GM13976 (cell line): ENCODE measurements at regions not wholly inside any gene's neighbourhood (a gene's known extent, or its start where the extent isn't known, plus 50 kb on each side); places are given as distances from the start of the nearest gene placed in this dataset.

Experiments used
- DNase-seq: peaks from one replicate; pipeline ENCODE4 v3.0.0; 2012; ENCODE audit warnings: low spot score
- CTCF ChIP-seq: IDR thresholded peaks from 2 replicates; pipeline ENCODE4 v1.5.1; 2012; ENCODE audit warnings: borderline replicate concordance, mild to moderate bottlenecking; ENCODE audit not compliant: insufficient read depth; ENCODE audit errors: extremely low read depth, missing control alignments, control extremely low read depth
- in situ Hi-C: fragments of 300-500 bp; cut with MboI; formaldehyde crosslinking; loops from one replicate; pipeline ENCODE4 v1.12.0; 2022; ENCODE audit warnings: low sequenced_read_pairs, mixed read lengths, inconsistent platforms; ENCODE audit not compliant: unreplicated experiment

- DNase-seq = no peak
- no peak for TF ChIP-seq CTCF
- in situ Hi-C loops = no loop called here
Measured at GRCh38 chr6:44545224-44545623, 157.7 kb downstream of the CDC5L start.

- in situ Hi-C loops = no loop called here
- no peak for DNase-seq
- TF ChIP-seq CTCF = no peak
Measured at GRCh38 chr6:44548319-44548718, 160.8 kb downstream of the CDC5L start.

- no peak for DNase-seq
- in situ Hi-C loops = no loop called here
- TF ChIP-seq CTCF = no peak
Measured at GRCh38 chr6:44549516-44549915, 162.0 kb downstream of the CDC5L start.

DNA sequence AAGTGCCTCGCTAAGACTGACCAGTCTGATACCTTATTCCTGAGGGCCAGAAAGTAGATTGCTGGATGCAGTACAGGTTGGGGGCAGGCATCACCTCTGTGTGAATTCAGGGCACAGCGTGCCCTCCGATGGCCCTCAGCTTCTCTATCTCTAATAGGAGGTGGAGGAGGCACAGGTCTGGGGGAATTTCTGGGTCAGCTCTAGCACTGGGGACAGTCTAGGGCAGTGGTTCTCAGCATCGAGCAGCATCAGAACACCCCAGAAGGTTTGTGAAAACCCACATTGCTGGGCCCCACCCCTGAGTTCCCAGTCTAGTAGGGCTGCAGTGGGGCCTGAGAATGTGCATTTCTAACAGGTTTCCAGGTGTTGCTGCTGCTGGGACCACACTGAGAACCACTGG, 166.7 kb downstream of the CDC5L start:
- in situ Hi-C loops = no loop called here
- no peak for DNase-seq
- TF ChIP-seq CTCF = no peak

GRCh38 chr6:44554861-44555260, 167.4 kb downstream of the CDC5L start:
- DNase-seq = no peak

DNA sequence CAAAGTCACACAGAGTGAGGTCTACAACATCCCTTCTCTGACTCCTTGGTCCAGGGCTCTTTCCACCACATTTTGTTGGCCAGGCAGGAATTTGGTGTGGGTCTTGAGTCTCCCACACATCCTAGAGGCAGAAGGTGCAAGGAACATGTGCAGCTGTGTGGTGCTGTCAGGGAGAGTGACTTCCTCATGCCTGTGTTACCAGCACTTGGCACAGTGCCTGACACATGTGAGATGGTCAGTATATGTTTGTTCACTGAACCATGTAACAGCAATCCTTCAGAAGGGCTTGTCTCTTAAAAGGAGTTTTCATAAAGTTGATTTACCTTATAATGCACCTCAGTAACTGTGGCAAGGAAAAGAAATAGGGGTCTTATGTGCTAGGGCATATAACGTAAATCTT, 168.5 kb downstream of the CDC5L start:
- no peak for TF ChIP-seq CTCF
- no peak for DNase-seq
- in situ Hi-C loops = no loop called here

More at GRCh38 chr6:44554861-44555260, 167.4 kb downstream of the CDC5L start:
- in situ Hi-C loops = no loop called here
- TF ChIP-seq CTCF = no peak
